ENCODE measurements at regions not wholly inside any gene's neighbourhood (a gene's known extent, or its start where the extent isn't known, plus 50 kb on each side); places are given as distances from the start of the nearest gene placed in this dataset.

GRCh38 chr20:19882446-19882845, 124.4 kb downstream of the RIN2 start:
- no peak overlapping the region for H3K4me3 Mint-ChIP-seq (ENCODE audit: unreplicated experiment)
- Histone ChIP-seq H2AFZ (ENCODE audit: low read depth, low read length) (no peak overlapping the region), H3K79me2 (ENCODE audit: insufficient read depth, low read length) (no peaks in the 10 kb centered on the region), H3K4me1 (ENCODE audit: insufficient read depth, low read length) (peaks cover 28% of the 10 kb centered on the region), H3K27me3 (ENCODE audit: insufficient read depth, low read length) (no peaks in the 10 kb centered on the region), H4K20me1 (ENCODE audit: insufficient read depth, low read length) (no peaks in the 10 kb centered on the region), H3K36me3 (ENCODE audit: insufficient read depth, low read length) (no peaks in the 10 kb centered on the region), H3K9ac (ENCODE audit: low read length) (no peak overlapping the region), H3K4me2 (ENCODE audit: low read length) (no peak overlapping the region), H3K4me3 (ENCODE audit: insufficient read depth, low read depth, low read length) (no peak overlapping the region), H3K27ac (ENCODE audit: low read depth, low read length) (no peak overlapping the region), H3K9me3 (ENCODE audit: insufficient read depth, low read depth, low read length) (no peaks in the 10 kb centered on the region)
- peaks cover 38% of the 10 kb centered on the region for H3K4me1 Mint-ChIP-seq (ENCODE audit: low read depth, unreplicated experiment)
- FAIRE-seq (no peak), DNase-seq (ENCODE audit: low read depth) (no peak)
- TF ChIP-seq CTCF (IDR thresholded peaks at IDR 0.05; ENCODE audit: insufficient read depth, low read depth, low read length) (no peak), EZH2 (IDR thresholded peaks at IDR 0.05; ENCODE audit: insufficient read depth, low read length) (no peak)
- no peaks in the 10 kb centered on the region for H3K27me3 Mint-ChIP-seq (ENCODE audit: low read depth, unreplicated experiment)
- H3K36me3 Mint-ChIP-seq (ENCODE audit: low read depth, unreplicated experiment) = peaks cover 4% of the 10 kb centered on the region
- H3K27ac Mint-ChIP-seq (ENCODE audit: unreplicated experiment) = no peak overlapping the region
- no peaks in the 10 kb centered on the region for H3K9me3 Mint-ChIP-seq (ENCODE audit: unreplicated experiment)

- Histone ChIP-seq H3K4me1 (ENCODE audit: insufficient read depth, low read length) (peaks cover 34% of the 10 kb centered on the region), H3K4me2 (ENCODE audit: low read length) (no peak overlapping the region), H3K9me3 (ENCODE audit: insufficient read depth, low read depth, low read length) (no peaks in the 10 kb centered on the region), H3K4me3 (ENCODE audit: insufficient read depth, low read depth, low read length) (no peak overlapping the region), H3K36me3 (ENCODE audit: insufficient read depth, low read length) (no peaks in the 10 kb centered on the region), H4K20me1 (ENCODE audit: insufficient read depth, low read length) (no peaks in the 10 kb centered on the region), H3K9ac (ENCODE audit: low read length) (no peak overlapping the region), H3K27me3 (ENCODE audit: insufficient read depth, low read length) (no peaks in the 10 kb centered on the region), H2AFZ (ENCODE audit: low read depth, low read length) (no peak overlapping the region), H3K79me2 (ENCODE audit: insufficient read depth, low read length) (no peaks in the 10 kb centered on the region), H3K27ac (ENCODE audit: low read depth, low read length) (no peak overlapping the region)
- TF ChIP-seq EZH2 (IDR thresholded peaks at IDR 0.05; ENCODE audit: insufficient read depth, low read length) (no peak), CTCF (IDR thresholded peaks at IDR 0.05; ENCODE audit: insufficient read depth, low read depth, low read length) (no peak)
- DNase-seq (ENCODE audit: low read depth) (no peak), FAIRE-seq (no peak)
- no peaks in the 10 kb centered on the region for H3K27me3 Mint-ChIP-seq (ENCODE audit: low read depth, unreplicated experiment)
- no peaks in the 10 kb centered on the region for H3K9me3 Mint-ChIP-seq (ENCODE audit: unreplicated experiment)
- peaks cover 7% of the 10 kb centered on the region for H3K36me3 Mint-ChIP-seq (ENCODE audit: low read depth, unreplicated experiment)
- H3K27ac Mint-ChIP-seq (ENCODE audit: unreplicated experiment) = no peak overlapping the region
- peaks cover 44% of the 10 kb centered on the region for H3K4me1 Mint-ChIP-seq (ENCODE audit: low read depth, unreplicated experiment)
- no peak overlapping the region for H3K4me3 Mint-ChIP-seq (ENCODE audit: unreplicated experiment)
These were observed 125.4 kb downstream of the RIN2 start for GRCh38 chr20:19883501-19883900.

- Mint-ChIP-seq H3K4me1 (ENCODE audit: low read depth, unreplicated experiment) (peaks cover 49% of the 10 kb centered on the region), H3K4me3 (ENCODE audit: unreplicated experiment) (no peak overlapping the region), H3K27ac (ENCODE audit: unreplicated experiment) (no peak overlapping the region), H3K36me3 (ENCODE audit: low read depth, unreplicated experiment) (peaks cover 5% of the 10 kb centered on the region), H3K27me3 (ENCODE audit: low read depth, unreplicated experiment) (no peaks in the 10 kb centered on the region), H3K9me3 (ENCODE audit: unreplicated experiment) (no peaks in the 10 kb centered on the region)
- Histone ChIP-seq H3K36me3 (ENCODE audit: insufficient read depth, low read length) (no peaks in the 10 kb centered on the region), H3K79me2 (ENCODE audit: insufficient read depth, low read length) (no peaks in the 10 kb centered on the region), H4K20me1 (ENCODE audit: insufficient read depth, low read length) (no peaks in the 10 kb centered on the region), H3K27me3 (ENCODE audit: insufficient read depth, low read length) (no peaks in the 10 kb centered on the region), H2AFZ (ENCODE audit: low read depth, low read length) (no peak overlapping the region), H3K4me2 (ENCODE audit: low read length) (peak overlapping the region; percentile 66), H3K9me3 (ENCODE audit: insufficient read depth, low read depth, low read length) (no peaks in the 10 kb centered on the region), H3K9ac (ENCODE audit: low read length) (no peak overlapping the region), H3K4me1 (ENCODE audit: insufficient read depth, low read length) (peaks cover 46% of the 10 kb centered on the region), H3K4me3 (ENCODE audit: insufficient read depth, low read depth, low read length) (no peak overlapping the region), H3K27ac (ENCODE audit: low read depth, low read length) (no peak overlapping the region)
- TF ChIP-seq EZH2 (IDR thresholded peaks at IDR 0.05; ENCODE audit: insufficient read depth, low read length) (no peak), CTCF (IDR thresholded peaks at IDR 0.05; ENCODE audit: insufficient read depth, low read depth, low read length) (no peak)
- DNase-seq (ENCODE audit: low read depth) (no peak), FAIRE-seq (no peak)
These were observed 127.5 kb downstream of the RIN2 start for GRCh38 chr20:19885594-19885938.
